GM18517 (cell line): ENCODE measurements at regions not wholly inside any gene's neighbourhood (a gene's known extent, or its start where the extent isn't known, plus 50 kb on each side); places are given as distances from the start of the nearest gene placed in this dataset.
A peak's percentile ranks its signal among the peaks of the same experiment; 100 is the strongest.

ENCODE experiments used
- ATAC-seq: cut with Tn5 transposase; IDR thresholded peaks from one replicate; pipeline ENCODE4 v1.9.1; 2021; ENCODE audit warnings: mild to moderate bottlenecking, moderate library complexity; ENCODE audit not compliant: unreplicated experiment

DNA sequence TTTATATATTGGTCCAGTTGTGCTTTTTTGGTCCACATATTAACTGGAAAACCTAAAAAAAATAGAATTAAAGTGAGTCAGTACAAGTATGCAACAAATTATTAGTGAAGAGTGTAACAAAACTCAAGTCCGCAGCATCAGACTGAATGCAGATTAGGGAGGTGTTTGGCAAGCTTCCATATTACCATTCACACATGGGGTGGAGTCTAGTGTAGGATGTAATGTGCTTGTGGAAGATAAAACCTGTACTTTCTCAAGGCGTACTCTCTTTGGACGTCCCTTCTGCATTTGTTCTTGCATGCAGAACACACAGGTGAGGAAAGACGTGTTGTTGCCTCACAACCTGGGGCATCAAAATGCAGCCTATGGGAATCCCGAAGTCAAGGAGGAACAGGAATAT, 668.7 kb downstream of the MRPL39 start:
- ATAC-seq = no peak

DNA sequence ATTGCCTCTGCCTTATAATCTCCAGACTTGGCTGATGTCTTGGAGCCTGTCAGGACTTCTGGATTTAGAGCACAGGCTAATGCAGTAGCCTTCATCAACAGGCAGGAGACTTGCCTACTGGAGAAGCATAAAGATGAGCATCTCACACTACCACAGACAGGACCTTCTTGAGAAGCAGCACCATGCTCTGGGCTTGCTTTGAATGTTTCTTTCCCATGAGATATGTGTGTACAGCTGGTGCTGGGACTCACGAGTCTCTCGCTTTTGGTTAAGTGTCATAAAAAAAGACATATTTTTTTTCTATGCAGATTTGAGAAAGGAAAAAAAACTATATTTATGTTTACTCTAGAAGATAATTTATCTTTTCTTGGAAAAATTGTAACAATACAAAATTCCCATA, 671.3 kb downstream of the MRPL39 start:
- no peak for ATAC-seq

DNA sequence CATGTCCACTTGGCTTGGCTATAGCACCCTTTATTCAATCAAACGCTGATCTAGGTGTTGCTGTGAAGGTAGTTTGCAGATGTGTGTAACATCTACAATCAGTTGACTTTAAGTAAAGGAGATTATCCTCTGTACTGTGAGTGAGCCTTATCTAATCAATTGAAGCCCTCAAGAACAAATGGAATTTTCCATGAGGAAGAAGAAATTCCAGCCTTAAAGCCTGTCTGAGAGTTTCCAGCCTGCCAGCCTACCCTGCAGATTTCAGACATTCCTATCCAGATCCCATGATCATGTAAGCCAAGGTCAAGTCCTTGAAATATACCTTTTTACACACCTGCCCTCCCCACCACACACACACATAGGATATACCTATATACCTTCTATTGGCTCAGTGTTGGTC, 696.7 kb downstream of the MRPL39 start:
- no peak for ATAC-seq

DNA sequence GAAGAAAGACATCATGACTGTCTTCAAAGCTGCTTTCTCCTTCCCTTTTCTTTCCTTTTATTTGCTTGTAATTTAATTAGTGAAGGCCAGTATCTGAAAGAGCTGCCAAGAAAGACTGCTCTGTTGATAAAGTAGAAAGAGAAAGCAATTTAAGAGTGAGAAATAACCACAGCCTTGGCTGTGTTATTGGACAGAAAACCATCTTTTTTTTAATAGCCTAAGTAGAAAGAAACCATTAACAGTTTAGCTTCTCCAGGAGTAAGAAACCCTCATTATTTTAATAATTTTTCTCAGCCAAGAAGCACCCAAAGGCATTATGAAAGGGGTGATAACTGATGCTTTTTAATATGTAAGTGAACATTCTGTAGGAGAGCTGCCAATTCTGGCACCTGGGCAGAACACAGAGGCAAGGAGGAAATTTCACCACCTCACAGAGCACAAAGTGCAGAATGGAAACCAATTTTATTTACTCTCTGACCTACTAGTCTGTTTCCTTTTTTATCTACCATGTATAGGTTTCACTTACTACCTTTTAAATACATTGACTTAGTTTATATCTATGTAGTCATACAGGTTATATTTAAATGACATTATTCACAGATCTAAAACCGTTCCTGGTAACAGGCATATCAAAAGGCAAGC, 703.2 kb downstream of the MRPL39 start:
- ATAC-seq = peak; percentile 68

DNA sequence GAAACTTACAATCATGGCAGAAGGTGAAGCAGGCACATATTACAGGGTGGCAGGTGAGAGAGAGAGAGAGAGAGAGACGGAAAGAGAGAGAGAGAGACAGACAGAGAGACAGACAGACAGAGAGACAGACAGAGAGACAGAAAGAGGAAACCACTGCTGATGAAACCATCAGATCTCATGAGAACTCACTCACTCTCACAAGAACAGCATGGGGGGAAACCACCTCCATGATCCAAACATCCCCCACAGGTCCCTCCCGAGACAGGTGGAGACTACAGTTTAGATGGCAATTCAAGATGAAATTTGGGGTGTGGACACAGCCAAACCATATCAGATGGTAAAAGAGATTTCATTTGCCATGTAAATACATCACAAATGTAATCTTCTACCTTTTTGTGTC, 708.1 kb downstream of the MRPL39 start:
- ATAC-seq = peak; percentile 54

DNA sequence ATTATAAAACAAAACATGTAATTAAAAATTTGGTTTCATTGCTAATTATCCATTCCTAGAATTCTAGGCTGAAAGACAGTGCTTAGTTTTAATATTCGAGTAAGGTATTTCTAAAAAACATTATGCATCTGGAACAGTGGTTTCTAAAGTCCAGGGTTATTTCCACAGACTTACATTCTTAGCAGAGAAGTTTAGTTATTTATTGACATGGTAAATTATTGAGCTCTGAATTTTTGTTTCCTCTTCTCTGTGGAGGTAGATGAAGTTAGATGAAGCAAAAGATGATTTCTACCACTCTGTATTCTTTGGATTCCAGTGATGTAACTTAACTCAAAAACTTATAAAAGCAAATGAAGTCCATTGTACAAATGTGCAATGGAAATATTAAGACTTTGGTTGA, 709.4 kb downstream of the MRPL39 start:
- ATAC-seq = peak; percentile 44

DNA sequence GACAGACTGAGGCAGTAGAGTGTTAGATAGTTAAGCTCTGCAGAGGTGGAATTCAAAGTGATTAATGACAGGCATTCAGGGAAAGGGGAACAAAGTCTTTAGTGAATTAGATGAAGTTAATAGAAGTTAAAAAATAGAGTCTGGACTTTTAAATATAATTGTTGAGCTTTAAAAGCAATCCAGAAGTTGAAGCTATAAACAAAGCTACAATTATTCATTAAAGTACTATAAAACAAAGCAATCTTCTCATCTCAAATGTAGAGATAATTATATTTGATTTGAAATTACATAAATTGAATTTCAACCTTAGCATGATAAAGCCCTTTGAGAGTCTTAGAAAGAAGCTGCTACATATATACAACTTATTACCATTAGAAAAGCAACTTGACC, 710.6 kb downstream of the MRPL39 start:
- ATAC-seq = no peak

DNA sequence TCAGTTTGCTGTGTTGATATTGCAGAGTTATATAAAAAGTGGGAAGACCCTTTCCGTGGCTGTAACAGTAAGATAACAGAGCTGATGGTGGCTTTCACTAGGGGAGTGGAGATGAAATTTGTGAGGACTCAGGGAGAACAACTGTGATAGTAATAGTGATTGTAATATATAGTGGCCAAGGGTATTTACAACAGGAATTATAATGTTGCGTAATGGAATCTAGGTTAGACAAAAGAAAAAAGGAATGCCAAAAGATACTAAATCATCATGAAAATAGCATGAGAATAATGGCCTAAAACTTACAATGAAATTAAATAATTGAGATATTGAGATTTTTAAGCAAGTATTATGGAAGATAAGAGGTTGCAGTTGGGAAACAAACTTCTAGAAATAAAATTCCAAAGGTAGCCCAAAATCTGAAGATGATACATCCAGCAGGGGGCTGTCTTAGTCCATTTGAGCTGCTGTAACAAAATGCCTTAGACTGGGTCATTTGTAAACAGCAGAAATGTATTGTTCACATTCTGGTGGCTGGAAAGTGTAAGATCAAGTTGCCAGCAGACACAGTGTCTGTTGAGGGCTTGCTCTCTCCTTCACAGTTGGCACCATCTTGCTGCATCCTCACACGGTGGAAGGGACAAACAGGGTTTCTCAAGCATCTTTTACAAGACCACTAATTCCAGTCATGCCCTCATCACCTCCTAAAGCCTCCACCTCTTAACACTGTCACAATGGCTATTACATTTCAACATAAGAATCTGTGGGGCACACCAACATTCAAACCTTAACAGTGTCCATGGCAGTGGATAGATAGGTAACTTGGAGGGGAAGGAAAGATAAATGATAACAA, 711.2 kb downstream of the MRPL39 start:
- ATAC-seq = peak; percentile 72

DNA sequence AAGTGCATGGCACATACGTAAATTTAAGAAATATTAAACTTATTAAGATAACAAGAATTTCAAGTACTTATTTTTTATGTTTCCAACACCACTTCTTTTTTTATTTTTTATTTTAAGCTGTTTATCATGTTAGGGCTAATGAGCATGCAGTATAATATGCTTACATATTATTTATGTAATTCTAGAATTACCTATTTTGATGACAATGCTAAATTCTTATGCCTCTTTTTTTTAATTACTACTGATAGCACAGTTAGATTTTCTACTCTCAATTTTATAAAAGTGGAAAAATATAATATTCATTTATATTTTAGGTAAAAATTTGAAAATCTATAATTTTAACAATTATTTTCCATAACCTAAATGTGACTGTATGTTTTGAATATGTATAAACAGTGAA, 713.0 kb downstream of the MRPL39 start:
- ATAC-seq = no peak

DNA sequence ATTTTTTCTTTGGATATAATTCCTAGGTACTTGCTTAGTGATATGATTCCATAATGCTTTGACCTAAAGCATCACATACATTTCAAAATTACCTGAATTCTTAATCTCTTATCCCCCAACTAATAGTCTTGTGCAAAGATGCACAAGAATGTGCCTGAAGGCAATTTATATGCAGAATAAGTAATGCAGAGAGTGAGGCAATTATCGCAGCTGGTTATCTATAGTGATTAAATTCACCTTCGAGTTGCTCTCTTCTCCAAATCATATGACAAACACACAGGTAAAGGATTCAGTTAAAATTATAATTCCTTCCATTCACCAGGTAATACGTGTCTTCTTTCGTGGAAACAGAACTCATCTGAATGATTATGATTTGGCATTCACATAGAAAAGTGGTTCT, 717.3 kb downstream of the MRPL39 start:
- ATAC-seq = no peak

DNA sequence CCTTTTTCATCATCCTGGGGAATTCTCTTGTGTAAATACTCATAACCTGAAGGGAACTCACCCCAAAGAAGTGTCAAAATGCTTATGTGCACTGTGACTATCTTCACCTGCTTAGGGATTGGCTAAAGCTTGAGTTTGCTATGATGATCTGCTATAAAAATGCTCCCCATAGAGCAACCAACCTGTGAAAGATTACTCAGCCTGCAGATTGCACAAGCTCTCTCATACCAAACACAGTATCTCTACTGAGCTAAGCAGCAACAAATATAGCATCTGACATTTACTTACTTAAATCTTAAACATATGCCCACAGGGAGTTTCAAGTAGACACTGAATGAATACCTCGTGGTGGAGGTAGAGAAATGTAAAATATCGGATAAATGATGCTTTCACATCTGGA, 725.8 kb downstream of the MRPL39 start:
- no peak for ATAC-seq

DNA sequence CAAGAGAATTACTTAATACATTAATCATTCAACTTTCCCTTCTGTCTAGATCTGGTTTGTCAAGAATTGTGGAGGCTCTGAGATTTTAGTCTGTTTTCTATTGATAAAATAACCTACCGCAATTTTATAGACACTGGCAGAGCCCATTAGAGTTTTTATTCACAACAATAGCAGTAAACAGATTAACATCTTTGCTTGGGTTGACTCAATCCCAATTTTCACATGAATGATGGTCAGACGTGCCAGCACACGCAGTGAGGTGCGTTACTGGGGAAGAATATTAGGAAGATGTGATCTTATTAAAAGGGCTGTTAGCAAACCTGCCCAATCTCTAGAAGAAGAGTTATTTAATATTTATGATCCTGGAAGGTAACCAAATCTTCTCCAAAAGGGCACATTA, 736.6 kb downstream of the MRPL39 start:
- ATAC-seq = no peak

DNA sequence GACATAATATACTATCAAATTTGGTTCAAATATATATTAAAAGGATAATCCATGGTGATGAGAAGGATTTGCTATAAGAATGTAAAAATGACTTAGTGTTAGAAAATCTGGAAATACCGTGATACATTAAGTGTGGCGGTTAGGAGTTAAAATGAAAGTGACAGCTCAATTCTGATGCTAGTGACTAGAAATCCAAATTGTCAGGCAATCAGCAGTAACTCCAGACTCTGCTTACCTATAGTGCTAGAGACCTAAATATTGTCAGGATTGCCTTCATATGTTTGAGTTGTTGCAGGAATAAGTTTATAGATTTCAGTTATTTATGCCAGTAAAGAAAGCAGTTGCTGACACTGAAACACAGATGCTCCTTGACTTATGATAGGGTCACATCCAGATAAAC, 737.4 kb downstream of the MRPL39 start:
- no peak for ATAC-seq

DNA sequence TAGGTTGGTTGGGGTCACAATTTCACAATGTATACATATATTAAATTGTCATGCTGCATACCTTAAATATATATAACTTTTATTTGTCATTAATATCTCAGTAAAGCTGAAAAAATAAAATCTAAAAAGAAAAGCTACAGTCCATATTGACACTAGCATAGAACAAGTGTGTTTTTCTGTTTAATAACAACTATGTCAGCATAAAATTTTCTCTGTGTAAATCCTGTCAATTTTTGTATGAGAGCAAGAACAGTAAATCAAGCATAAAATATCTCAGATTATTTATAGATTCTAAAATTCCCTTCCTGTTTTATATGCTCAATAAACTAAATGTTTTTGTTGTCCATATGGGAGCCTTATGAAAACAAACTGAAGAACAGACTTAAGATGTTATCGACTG, 739.2 kb downstream of the MRPL39 start:
- ATAC-seq = no peak

DNA sequence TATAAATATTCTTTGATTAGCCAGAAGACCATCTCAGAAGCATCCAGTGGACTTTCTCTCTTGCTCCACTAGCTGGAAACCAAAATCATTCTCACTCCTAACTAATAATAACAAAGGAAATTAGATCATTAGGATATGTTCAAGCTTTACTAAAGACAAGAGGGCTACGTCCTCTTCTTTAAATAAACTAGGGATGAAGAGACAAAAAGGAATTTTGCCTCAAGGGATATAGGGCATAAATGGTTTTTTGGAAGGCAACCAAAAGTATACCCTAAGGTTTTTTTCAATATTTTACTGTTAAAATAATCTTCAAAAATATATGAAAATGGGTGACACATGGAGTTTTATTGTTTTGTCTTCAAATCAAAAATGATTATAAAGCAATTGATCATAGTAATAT, 745.8 kb downstream of the MRPL39 start:
- no peak for ATAC-seq

DNA sequence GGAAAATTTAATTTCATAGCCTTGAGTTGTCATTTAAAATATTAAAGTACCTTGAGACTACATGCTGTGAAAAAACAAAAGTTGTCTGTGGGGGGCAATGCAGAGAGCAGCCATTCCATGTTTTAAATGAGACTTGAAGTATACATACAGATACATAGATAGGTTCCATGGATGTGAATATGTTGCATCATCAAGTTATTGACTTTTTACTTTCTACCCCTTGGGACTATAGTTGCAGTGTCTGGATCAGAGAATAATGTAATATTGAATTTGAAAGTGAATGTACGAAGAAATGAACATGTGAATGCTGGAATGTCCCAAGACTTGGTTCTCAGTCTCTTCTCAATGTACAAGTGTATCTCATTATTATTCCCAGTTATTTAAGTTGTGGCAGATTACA, 751.0 kb downstream of the MRPL39 start:
- ATAC-seq = no peak

DNA sequence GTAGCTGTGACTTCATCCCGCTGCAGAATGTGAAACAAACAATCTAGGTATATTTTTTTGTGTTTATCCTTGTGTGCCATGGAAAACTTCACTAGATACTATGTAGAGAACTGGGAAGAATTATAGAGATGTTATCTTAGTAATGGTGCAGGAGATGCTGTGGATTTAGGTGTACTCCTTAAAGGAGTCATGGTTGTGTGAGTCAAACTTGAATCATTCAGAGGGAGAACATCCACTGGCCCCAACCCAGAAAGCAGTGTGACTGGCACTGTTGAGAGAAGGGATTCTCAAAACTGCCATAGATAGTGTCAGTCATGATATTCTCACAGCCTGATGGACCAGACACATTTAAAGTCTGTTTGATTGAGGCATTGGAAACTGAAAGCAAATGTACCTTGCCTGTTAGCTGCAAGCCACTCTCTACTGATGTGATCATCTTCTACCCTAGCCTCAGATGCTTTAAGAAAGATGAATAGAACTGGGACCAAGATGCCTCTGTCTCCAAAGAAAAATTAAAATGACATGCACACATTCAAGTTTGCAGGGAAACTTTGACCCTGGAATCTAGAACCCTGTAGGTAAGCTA, 754.6 kb downstream of the MRPL39 start:
- ATAC-seq = no peak

DNA sequence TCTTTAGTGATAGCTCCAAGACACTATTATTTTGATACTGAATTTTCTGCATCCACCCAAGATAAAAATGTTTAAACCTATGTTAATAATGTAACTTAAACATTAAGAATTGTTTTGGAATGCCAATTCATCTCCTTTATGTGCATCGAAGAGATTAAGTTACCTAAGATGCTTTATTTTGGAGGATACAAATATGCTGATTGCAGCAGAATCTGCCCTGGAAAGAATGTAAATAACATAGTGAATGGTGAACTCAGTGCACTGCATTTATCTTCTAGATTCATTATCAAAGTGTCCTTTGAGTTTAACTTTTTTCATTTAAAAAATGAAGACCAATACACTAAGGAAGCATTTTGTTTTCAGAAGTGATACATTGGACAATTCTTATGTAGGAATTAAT, 757.2 kb downstream of the MRPL39 start:
- ATAC-seq = no peak

DNA sequence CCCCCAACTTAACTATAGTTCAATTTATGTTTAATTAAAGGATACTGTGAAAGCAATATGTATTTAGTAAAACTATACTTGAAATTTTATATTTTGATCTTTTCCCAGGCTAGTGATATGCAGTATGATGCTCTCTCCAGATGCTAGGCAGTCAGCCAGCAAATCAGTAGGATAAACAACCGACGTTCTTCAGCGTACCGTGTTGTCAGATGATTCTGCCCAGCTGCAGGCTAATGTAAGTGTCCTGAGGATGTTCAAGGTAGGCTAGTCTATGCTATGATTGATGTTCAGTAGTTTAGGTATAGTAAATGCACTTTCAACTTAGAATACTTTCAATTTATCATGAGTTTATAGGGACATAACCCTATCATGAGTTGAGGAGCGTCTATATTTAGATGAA, 762.6 kb downstream of the MRPL39 start:
- ATAC-seq = no peak

DNA sequence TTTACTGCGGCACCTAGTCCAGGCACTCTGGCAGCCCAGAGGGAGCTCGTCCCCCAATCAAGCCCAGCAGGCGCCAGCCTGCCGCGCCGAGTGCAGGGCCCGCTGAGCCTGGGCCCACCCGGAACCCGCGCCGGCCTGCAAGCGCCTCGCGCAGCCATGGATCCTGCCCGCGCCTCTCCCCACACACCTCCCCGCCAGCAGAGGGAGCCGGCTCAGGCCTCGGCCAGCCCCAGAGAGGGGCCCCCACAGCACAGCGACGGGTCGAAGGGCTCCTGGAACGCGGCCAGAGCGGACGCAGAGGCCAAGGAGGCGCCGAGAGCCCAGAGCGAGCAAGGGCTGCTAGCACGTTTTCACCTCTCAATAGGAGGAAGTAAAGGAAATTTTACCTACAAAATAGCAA, 767.0 kb downstream of the MRPL39 start:
- no peak for ATAC-seq

DNA sequence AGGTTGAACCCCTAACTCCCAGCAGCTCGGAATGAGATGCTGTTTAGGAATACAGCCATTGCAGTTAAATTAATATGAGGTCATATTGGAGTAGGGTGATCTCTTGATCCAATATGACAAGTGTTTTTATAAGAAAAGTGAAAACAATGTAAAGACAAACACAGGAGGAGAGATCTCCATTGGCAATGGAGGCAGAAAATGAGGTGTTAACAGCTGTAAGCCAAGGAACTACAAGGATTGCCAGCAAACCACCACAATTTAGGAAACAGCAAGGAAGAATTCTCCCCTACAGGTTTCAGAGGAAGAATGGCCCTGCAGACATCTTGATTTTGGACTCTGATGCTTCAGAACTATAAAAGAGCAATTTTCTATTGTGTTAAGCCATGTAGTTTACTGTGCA, 774.3 kb downstream of the MRPL39 start:
- ATAC-seq = no peak

DNA sequence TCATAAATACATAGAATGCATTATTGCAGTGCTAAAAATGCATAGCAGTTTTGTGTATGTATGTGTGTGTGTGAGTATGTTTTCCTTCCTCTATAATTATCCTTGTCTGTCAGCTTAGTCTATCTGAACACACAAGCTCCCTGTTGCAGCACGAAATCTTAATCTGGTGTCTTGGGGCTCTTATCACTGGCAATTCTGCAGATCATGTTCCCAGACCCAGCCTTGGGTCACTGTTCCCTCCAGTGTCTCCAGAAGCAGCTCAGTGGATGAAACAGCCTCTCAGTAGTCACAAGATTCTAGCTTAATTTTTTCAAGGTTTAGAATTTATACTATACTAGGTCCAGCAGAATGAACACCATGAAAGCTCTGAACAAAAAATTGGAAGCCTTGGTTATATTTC, 777.9 kb downstream of the MRPL39 start:
- ATAC-seq = no peak
